Heart right ventricle (tissue), 16 donors: ENCODE measurements at regions not wholly inside any gene's neighbourhood (a gene's known extent, or its start where the extent isn't known, plus 50 kb on each side); places are given as distances from the start of the nearest gene placed in this dataset.
"Not testable (repeated sequence)": the region's sequence is repeated elsewhere in the genome, so short reads cannot be mapped to it uniquely, and the experiment has no call there.

Experiments used
- ATAC-seq, 8 donors: fragments of 200-7000 bp; cut with Tn5 transposase; one replicate each; pipeline ENCODE4 v1.9.1; 2020; ENCODE audit warnings: mild to moderate bottlenecking in 8 of 8, moderate library complexity in 8 of 8, moderate number of reproducible peaks in 1 of 8
- DNase-seq, 2 donors: peaks; one replicate each; pipeline ENCODE4 v3.0.0-alpha.2; 2020
- H3K27ac ChIP-seq, 10 donors: fragments of 200-600 bp; sonication (generic) in 2 of 10; one replicate each; pipeline versions ENCODE4 v1.5.0 to v1.8.0; 2020 to 2022; ENCODE audit warnings: mild to moderate bottlenecking in 3 of 10
- H3K27me3 ChIP-seq, 7 donors: fragments of 200-600 bp; one replicate each; pipeline ENCODE4 v1.8.0; 2021 to 2022; ENCODE audit warnings: mild to moderate bottlenecking in 2 of 7
- H3K36me3 ChIP-seq, 9 donors: fragments of 200-600 bp; sonication (generic) in 1 of 9; one replicate each; pipeline versions ENCODE4 v1.5.0 to v1.8.0; 2020 to 2022; ENCODE audit warnings: mild to moderate bottlenecking in 2 of 9
- H3K4me1 ChIP-seq, 9 donors: fragments of 200-600 bp; sonication (generic) in 1 of 9; one replicate each; pipeline versions ENCODE4 v1.5.0 to v1.8.0; 2020 to 2022; ENCODE audit warnings: mild to moderate bottlenecking in 4 of 9
- H3K4me3 ChIP-seq, 10 donors: fragments of 200-600 bp; sonication (generic) in 2 of 10; one replicate each; pipeline versions ENCODE4 v1.5.0 to v1.8.0; 2020 to 2022; ENCODE audit warnings: mild to moderate bottlenecking in 7 of 10, moderate library complexity in 2 of 10
- H3K9me3 ChIP-seq, 11 donors: fragments of 200-600 bp in 10 of 11; sonication (generic) in 2 of 11; one replicate each; pipeline versions ENCODE4 v1.5.0 to v1.8.0; 2013 to 2022; ENCODE audit warnings: mild to moderate bottlenecking in 2 of 11, control low read depth in 1 of 11, moderate library complexity in 1 of 11
- WGBS, 2 donors: extraction: QIAGEN DNeasy Blood & Tissue Kit; methylation state at CpG; one replicate each; pipeline ENCODE4 v1.1.7; 2013; ENCODE audit warnings: inconsistent platforms in 1 of 2; 5-methylcytosine and 5-hydroxymethylcytosine counted together
- intact Hi-C, 10 donors: fragments of 100-400 bp; cut with DNase I; formaldehyde crosslinking; loops; one replicate each; pipeline versions ENCODE4 v1.11.1 to v1.14.2; 2022
- TF ChIP-seq, protein P1 (sequence below), 9 donors: fragments of 200-600 bp; sonication (generic) in 2 of 9; IDR thresholded peaks; one replicate each; pipeline versions ENCODE4 v1.5.0 to v1.8.0; 2021 to 2022; ENCODE audit warnings: antibody characterized with exemption in 9 of 9, mild to moderate bottlenecking in 5 of 9, moderate library complexity in 1 of 9
- donor health status: Arrhythmogenic right ventricular cardiomyopathy.
- donor health status: ischemic (EF 13 %, LVEDD 7.1; RV severe dilation, severe dysfunction).
- donor health status: healthy with polysubstance abuse.
- donor health status: DM: no; HTN: yes; CAD: no.
- donor health status: DM: no; HTN: no; CAD: no.
- donor health status: ischemic (EF 25% LVEDD 6.9; RV normal size, moderate dysfunction).
- donor health status: ischemic (EF 25% LVEDD 5.7; RV mildly dilated, moderate dysfunction).
- donor health status: healthy.
- donor health status: DM: yes; HTN: yes; CAD: no.
- donor health status: Ischemic cardiomyopathy.
- donor health status: ischemic (EF 35%, LVEDD 5.7; RV mildly dilated, moderate dysfunction).
- donor health status: nonischemic (EF 11% LVEDD 7.7; RV severe dilation, severe dysfunction).
- donor health status: DM: yes; HTN: yes; CAD: no.
- donor health status: PGD.
- donor health status: ischemic (EF 29% LVEDD 5.4; RV normal size, mild dysfunction).
- donor health status: nonischemic (EF 23%, LVEDD 6.1; RV moderate dilation, normal function).

DNA sequence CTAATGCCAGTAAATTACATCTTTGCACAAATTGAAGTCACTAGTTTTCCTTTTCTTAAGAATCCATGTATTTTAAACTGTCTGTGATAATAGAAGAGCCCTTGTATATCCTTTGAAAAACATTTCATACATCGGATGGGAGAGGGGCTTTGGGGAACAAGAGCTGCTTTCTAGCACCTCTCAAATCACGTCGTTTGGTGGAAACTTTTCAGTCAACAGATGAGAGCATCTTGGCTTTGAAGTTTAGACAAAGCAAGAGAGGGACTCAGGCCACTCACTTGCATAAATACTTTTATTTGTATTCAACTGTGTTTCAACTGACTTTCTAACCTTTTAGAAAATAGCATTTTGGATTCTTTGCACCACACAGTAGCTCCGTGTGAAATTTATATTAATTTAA, 502.3 kb upstream of the IMPG1 start:
- intact Hi-C loops: no loop called here
- Histone ChIP-seq H3K4me3 (no peak overlapping the region), H3K27me3 (no peaks in the 10 kb centered on the region), H3K36me3 (no peaks in the 10 kb centered on the region), H3K9me3 (no peaks in the 10 kb centered on the region), H3K4me1 (no peaks in the 10 kb centered on the region), H3K27ac (no peak overlapping the region)
- ATAC-seq (no peak), DNase-seq (no peak)
- WGBS, 2 donors: 33 to 38% methylated on average over 4 of the region's 4 CpGs
- TF ChIP-seq, protein P1, sequence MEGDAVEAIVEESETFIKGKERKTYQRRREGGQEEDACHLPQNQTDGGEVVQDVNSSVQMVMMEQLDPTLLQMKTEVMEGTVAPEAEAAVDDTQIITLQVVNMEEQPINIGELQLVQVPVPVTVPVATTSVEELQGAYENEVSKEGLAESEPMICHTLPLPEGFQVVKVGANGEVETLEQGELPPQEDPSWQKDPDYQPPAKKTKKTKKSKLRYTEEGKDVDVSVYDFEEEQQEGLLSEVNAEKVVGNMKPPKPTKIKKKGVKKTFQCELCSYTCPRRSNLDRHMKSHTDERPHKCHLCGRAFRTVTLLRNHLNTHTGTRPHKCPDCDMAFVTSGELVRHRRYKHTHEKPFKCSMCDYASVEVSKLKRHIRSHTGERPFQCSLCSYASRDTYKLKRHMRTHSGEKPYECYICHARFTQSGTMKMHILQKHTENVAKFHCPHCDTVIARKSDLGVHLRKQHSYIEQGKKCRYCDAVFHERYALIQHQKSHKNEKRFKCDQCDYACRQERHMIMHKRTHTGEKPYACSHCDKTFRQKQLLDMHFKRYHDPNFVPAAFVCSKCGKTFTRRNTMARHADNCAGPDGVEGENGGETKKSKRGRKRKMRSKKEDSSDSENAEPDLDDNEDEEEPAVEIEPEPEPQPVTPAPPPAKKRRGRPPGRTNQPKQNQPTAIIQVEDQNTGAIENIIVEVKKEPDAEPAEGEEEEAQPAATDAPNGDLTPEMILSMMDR (IDR thresholded peaks at IDR 0.05): no peak

DNA sequence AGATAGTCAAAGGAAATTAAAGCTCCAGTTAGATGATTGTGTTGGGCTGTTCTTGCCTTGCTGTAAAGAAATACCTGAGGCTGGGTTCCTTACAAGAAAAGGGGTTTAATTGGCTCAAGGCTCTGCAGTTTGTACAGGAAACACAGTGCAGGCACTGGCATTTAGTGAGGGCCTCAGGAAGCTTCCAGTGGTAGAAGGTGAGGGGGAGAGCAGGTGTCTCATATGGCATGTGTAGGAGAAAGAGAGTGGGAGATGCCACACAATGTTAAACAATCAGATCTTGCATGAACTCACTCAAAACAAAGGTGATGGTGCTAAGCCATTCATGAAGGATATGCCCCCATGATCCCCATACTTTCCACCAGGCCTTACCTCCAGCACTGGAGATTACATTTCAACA, 493.5 kb upstream of the IMPG1 start:
- Histone ChIP-seq H3K27ac (no peak overlapping the region), H3K27me3 (no peaks in the 10 kb centered on the region), H3K9me3 (peaks cover 0 to 35% (median 5%) of the 10 kb centered on the region in 11 donors), H3K4me3 (no peak overlapping the region), H3K4me1 (no peaks in the 10 kb centered on the region), H3K36me3 (no peaks in the 10 kb centered on the region)
- TF ChIP-seq, protein P1 (IDR thresholded peaks at IDR 0.05): no peak
- intact Hi-C loops: no loop called here
- ATAC-seq: no peak
- DNase-seq: no peak

DNA sequence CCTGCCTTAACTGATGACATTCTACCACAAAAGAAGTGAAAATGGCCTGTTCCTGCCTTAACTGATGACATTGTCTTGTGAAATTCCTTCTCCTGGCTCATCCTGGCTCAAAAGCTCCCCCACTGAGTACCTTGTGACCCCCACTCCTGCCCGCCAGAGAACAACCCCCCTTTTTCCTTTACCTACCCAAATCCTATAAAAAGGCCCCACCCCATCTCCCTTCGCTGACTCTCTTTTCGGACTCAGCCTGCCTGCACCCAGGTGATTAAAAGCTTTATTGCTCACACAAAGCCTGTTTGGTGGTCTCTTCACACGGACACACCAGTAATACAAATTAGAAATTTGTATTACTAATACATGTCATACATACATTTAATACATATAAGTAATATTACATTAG, 489.9 kb upstream of the IMPG1 start:
- WGBS, 2 donors: 79 to 83% methylated on average over 4 of the region's 4 CpGs
- H3K36me3 ChIP-seq, H3K27me3 ChIP-seq: not testable (repeated sequence)

DNA sequence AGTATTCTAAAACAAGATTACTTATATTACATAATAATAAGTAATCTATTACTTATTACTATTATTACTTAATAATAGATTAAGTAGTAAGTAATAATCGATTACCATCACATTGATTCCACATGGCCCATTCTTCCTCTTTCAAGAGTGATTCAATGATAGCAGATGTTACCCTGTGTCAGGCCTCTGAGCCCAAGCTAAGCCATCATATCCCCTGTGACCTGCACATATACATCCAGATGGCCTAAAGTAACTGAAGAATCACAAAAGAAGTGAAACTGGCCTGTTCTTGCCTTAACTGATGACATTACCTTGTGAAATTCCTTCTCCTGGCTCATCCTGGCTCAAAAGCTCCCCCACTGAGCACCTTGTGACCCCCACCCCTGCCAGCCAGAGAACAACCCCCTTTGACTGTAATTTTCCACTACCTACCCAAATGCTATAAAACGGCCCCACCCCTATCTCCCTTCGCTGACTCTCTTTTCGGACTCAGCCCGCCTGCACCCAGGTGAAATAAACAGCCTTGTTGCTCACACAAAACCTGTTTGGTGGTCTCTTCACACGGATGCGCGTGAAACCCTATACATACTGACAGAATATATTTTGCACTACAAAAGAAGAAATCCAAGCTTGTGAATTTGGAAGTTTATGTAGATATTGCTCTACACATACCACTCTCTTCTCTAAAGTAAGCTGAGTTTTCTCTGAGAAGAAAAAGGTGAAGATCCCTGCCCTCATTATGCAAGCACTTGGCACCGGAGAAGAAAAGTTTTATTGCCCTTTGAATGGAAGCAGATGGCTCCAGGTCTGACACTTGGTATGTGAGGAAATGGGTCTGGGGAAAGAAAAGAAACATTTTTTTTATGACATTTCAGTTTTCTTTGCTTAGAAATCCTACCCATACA, 488.6 kb upstream of the IMPG1 start:
- H3K36me3 ChIP-seq, H3K4me3 ChIP-seq, ATAC-seq, H3K4me1 ChIP-seq, H3K27ac ChIP-seq, DNase-seq, H3K27me3 ChIP-seq, intact Hi-C loops: not testable (repeated sequence)
- 65 to 75% methylated on average over 9 of the region's 9 CpGs for WGBS, 2 donors
- peaks cover 0 to 21% (median 0%) of the 10 kb centered on the region in 11 donors for H3K9me3 ChIP-seq

More for the DNA sequence above, 489.9 kb upstream of the IMPG1 start:
- H3K4me1 ChIP-seq, ATAC-seq, H3K4me3 ChIP-seq, DNase-seq, H3K27ac ChIP-seq, intact Hi-C loops: not testable (repeated sequence)
- H3K9me3 ChIP-seq: peaks cover 0 to 32% (median 4%) of the 10 kb centered on the region in 11 donors

DNA sequence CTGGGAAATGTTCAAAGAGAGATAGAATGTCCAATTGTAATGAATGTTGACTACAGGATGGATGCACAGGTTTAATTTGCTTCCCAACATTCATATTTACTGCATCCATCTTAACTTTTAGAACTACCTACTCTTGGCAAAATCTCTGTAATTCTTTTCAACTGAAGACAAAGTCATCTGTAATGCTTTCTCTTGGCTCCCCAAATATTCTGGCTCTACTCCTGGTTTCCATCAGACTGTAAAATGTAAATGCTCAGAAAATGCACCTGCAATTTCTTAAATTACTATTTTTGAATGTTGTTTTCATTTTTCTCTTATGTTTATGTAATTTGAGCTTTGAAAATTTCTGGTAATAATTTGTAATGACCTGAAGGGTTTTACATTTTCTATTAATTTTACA, 480.8 kb upstream of the IMPG1 start:
- H3K27me3 ChIP-seq: peaks cover 0 to 4% (median 0%) of the 10 kb centered on the region in 7 donors
- no peak overlapping the region for H3K4me3 ChIP-seq
- TF ChIP-seq, protein P1 (IDR thresholded peaks at IDR 0.05): no peak
- H3K4me1 ChIP-seq: peaks cover 0 to 4% (median 0%) of the 10 kb centered on the region in 9 donors
- H3K9me3 ChIP-seq: no peaks in the 10 kb centered on the region
- no peak overlapping the region for H3K27ac ChIP-seq
- H3K36me3 ChIP-seq: no peaks in the 10 kb centered on the region
- no peak for ATAC-seq
- DNase-seq: no peak
- intact Hi-C loops: no loop called here
